HL-60 (cell line): ENCODE measurements at regions not wholly inside any gene's neighbourhood (a gene's known extent, or its start where the extent isn't known, plus 50 kb on each side); places are given as distances from the start of the nearest gene placed in this dataset.

Source experiments
- CTCF ChIP-seq: IDR thresholded peaks from one replicate; pipeline ENCODE4 v1.5.1; 2011; ENCODE audit warnings: low read length, control low read depth, inconsistent platforms; ENCODE audit not compliant: insufficient read depth
- POLR2AphosphoS5 ChIP-seq: IDR thresholded peaks from 2 replicates; pipeline ENCODE4 v1.6.1; 2012; ENCODE audit warnings: low read depth
- TF ChIP-seq, protein P1 (sequence below): IDR thresholded peaks from 2 replicates; pipeline ENCODE4 v1.6.1; 2012; ENCODE audit warnings: low read depth; ENCODE audit not compliant: insufficient replicate concordance

GRCh38 chr5:166788050-166788449, 1503.4 kb upstream of the WWC1 start:
- no peak for TF ChIP-seq CTCF
- no peak for TF ChIP-seq POLR2AphosphoS5
- TF ChIP-seq, protein P1, sequence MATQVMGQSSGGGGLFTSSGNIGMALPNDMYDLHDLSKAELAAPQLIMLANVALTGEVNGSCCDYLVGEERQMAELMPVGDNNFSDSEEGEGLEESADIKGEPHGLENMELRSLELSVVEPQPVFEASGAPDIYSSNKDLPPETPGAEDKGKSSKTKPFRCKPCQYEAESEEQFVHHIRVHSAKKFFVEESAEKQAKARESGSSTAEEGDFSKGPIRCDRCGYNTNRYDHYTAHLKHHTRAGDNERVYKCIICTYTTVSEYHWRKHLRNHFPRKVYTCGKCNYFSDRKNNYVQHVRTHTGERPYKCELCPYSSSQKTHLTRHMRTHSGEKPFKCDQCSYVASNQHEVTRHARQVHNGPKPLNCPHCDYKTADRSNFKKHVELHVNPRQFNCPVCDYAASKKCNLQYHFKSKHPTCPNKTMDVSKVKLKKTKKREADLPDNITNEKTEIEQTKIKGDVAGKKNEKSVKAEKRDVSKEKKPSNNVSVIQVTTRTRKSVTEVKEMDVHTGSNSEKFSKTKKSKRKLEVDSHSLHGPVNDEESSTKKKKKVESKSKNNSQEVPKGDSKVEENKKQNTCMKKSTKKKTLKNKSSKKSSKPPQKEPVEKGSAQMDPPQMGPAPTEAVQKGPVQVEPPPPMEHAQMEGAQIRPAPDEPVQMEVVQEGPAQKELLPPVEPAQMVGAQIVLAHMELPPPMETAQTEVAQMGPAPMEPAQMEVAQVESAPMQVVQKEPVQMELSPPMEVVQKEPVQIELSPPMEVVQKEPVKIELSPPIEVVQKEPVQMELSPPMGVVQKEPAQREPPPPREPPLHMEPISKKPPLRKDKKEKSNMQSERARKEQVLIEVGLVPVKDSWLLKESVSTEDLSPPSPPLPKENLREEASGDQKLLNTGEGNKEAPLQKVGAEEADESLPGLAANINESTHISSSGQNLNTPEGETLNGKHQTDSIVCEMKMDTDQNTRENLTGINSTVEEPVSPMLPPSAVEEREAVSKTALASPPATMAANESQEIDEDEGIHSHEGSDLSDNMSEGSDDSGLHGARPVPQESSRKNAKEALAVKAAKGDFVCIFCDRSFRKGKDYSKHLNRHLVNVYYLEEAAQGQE = no peak
